ENCODE measurements at regions not wholly inside any gene's neighbourhood (a gene's known extent, or its start where the extent isn't known, plus 50 kb on each side); places are given as distances from the start of the nearest gene placed in this dataset.
"Not testable (repeated sequence)": the region's sequence is repeated elsewhere in the genome, so short reads cannot be mapped to it uniquely, and the experiment has no call there.

DNA sequence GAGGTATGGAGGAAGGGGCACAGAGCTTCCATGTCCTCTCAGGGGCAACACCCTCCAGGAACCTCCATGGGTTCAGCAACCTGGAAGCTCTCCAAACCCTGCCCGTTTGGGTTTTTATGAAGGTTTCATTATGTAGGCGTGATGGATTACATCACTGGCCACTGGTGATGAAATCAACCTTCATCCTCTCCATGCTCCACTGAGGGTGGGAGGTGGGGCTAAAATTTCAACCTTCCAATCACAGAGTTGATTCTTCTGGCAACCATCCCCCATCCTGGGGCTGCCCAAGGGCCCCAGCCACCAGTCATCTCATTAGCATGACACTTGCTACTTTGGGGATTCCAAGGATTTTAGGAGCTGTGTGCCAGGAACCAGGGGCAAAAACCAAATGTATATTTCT is 90.1 kb downstream of the TEX36 start:
- intact Hi-C loops (cut with DNase I) = no loop called here
- ATAC-seq (no peak), DNase-seq (no peak)
- no peaks in the 10 kb centered on the region for H3K4me1 ChIP-seq
- WGBS (ENCODE audit: insufficient coverage, low coverage, low lambda C conversion rate, missing lambda C conversion rate) = no CpG with 5 or more reads among the region's 2 CpGs
- H3K27me3 ChIP-seq = no peaks in the 10 kb centered on the region
- no peaks in the 10 kb centered on the region for H3K36me3 ChIP-seq
- H3K9me3 ChIP-seq = no peaks in the 10 kb centered on the region
- H3K4me3 ChIP-seq = no peak overlapping the region
- TF ChIP-seq, protein P1, sequence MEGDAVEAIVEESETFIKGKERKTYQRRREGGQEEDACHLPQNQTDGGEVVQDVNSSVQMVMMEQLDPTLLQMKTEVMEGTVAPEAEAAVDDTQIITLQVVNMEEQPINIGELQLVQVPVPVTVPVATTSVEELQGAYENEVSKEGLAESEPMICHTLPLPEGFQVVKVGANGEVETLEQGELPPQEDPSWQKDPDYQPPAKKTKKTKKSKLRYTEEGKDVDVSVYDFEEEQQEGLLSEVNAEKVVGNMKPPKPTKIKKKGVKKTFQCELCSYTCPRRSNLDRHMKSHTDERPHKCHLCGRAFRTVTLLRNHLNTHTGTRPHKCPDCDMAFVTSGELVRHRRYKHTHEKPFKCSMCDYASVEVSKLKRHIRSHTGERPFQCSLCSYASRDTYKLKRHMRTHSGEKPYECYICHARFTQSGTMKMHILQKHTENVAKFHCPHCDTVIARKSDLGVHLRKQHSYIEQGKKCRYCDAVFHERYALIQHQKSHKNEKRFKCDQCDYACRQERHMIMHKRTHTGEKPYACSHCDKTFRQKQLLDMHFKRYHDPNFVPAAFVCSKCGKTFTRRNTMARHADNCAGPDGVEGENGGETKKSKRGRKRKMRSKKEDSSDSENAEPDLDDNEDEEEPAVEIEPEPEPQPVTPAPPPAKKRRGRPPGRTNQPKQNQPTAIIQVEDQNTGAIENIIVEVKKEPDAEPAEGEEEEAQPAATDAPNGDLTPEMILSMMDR (IDR thresholded peaks at IDR 0.05) = no peak
- TF ChIP-seq POLR2A (IDR thresholded peaks at IDR 0.05) = no peak
- no peak overlapping the region for H3K27ac ChIP-seq

DNA sequence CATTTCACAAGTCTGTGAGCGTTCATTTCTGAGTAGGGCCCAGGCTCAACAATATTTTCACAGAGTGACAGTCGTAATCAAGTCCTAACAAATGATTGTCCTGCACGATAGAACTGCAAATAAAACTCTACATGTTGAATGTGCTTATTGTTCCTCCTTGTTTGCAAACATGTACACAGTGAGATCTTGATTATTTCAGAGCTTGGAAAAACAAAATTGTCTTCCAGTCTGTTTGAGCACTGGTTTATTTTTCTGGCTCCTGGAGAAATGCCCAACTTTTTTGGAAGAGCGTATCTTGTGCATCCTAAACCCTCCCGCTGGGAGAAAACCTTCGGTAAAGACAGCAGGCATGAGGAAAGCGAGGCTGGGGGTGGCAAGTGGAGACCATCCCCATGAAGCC is 91.1 kb downstream of the TEX36 start:
- no peak for TF ChIP-seq POLR2A (IDR thresholded peaks at IDR 0.05)
- TF ChIP-seq, protein P1 (IDR thresholded peaks at IDR 0.05) = no peak
- Histone ChIP-seq H3K27ac (no peak overlapping the region), H3K4me1 (no peaks in the 10 kb centered on the region), H3K4me3 (no peak overlapping the region), H3K36me3 (no peaks in the 10 kb centered on the region), H3K27me3 (no peaks in the 10 kb centered on the region), H3K9me3 (no peaks in the 10 kb centered on the region)
- ATAC-seq (no peak), DNase-seq (no peak)
- intact Hi-C loops (cut with DNase I) = no loop called here
- WGBS (ENCODE audit: insufficient coverage, low coverage, low lambda C conversion rate, missing lambda C conversion rate) = 42% methylated on average over 7 of the region's 7 CpGs

DNA sequence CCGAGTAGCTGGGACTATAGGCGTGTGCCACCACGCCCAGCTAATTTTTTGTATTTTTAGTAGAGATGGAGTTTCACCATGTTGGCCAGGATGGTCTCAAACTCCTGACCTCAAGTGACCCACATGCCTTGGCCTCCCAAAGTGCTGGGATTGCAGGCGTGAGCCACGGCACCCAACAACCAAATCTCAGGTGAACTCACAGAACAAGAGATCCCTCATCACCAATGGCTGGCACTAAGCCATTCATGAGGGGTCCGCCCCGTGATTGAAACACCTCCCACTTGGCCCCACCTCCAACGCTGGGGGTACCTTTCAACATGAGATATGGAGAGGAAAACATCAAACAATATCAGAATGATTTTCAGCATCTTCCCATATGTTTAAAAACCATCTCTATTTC is 94.2 kb downstream of the TEX36 start:
- H3K9me3 ChIP-seq; intact Hi-C loops (cut with DNase I); H3K4me3 ChIP-seq; H3K27me3 ChIP-seq; ATAC-seq; H3K36me3 ChIP-seq; H3K4me1 ChIP-seq; DNase-seq; H3K27ac ChIP-seq: not testable (repeated sequence)
- WGBS (ENCODE audit: insufficient coverage, low coverage, low lambda C conversion rate, missing lambda C conversion rate) = 63% methylated on average over 5 of the region's 8 CpGs

DNA sequence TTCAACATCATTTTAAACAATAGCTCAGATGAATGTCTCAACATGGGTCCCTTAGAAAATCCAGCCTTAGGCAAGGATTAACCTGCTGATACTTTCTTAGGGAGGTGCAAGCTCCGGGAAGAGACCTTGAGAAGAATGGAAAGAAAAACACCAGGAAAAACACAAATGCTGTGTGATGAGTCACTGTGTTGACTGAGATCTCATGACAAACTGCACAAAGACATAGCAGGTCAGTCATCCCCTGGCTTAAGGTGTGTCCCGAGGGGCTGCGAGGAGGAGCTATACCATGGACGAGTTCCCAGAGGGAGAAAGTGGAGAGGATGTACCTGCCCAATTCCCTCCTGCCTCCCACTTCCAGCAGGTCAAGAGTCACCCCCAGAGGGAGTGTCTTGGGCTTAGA is 98.0 kb downstream of the TEX36 start:
- Histone ChIP-seq H3K9me3 (no peaks in the 10 kb centered on the region), H3K27me3 (no peaks in the 10 kb centered on the region), H3K4me3 (no peak overlapping the region), H3K27ac (no peak overlapping the region), H3K36me3 (no peaks in the 10 kb centered on the region), H3K4me1 (no peaks in the 10 kb centered on the region)
- intact Hi-C loops (cut with DNase I) = no loop called here
- TF ChIP-seq POLR2A (IDR thresholded peaks at IDR 0.05) = no peak
- TF ChIP-seq, protein P1 (IDR thresholded peaks at IDR 0.05) = no peak
- DNase-seq = no peak
- 51% methylated on average over 3 of the region's 4 CpGs for WGBS (ENCODE audit: insufficient coverage, low coverage, low lambda C conversion rate, missing lambda C conversion rate)
- peak in 1 of 4 donors; percentile 16 for ATAC-seq

DNA sequence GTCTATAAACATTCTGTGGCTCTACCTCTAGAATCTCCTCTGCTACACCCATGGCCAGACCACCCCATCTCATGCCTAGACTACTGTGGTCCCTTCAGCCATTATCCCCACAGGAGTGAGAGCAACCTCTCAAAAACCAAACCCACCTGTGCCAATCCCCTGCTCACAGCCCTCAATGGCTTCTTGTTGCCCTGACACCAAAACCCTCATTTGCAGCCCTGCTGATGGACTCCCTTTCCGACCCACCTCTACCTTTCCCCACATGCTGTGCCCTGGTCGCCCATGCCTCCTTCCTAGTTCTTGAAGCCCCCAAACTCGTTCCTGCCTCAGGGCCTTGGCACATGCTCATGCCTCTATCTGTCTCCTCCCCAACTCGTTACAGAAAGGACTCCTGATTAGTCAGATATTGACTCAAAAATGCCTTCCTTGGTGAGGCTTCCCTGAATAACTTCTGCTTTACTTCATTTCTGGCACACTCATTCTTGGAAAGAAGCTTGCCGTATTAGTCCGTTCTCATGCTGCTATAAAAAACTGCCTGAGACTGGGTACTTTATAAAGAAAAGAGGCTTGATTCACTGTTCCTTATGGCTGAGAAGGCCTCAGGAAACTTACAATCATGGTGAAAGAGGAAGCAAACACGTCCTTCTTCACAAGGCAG is 104.2 kb downstream of the TEX36 start:
- no peaks in the 10 kb centered on the region for H3K36me3 ChIP-seq
- no peak overlapping the region for H3K27ac ChIP-seq
- ATAC-seq = no peak
- no peak for TF ChIP-seq POLR2A (IDR thresholded peaks at IDR 0.05)
- TF ChIP-seq, protein P1 (IDR thresholded peaks at IDR 0.05) = no peak
- no peaks in the 10 kb centered on the region for H3K4me1 ChIP-seq
- intact Hi-C loops (cut with DNase I) = no loop called here
- no peaks in the 10 kb centered on the region for H3K27me3 ChIP-seq
- no peak for DNase-seq
- 49% methylated on average over 7 of the region's 7 CpGs for WGBS (ENCODE audit: insufficient coverage, low coverage, low lambda C conversion rate, missing lambda C conversion rate)
- H3K4me3 ChIP-seq = no peak overlapping the region
- H3K9me3 ChIP-seq = no peaks in the 10 kb centered on the region

Measured in right lobe of liver (tissue), 6 donors.